HCT116 (cell line): ENCODE measurements at regions not wholly inside any gene's neighbourhood (a gene's known extent, or its start where the extent isn't known, plus 50 kb on each side); places are given as distances from the start of the nearest gene placed in this dataset.

ENCODE experiments used
- ATAC-seq: fragments of 200-7000 bp; cut with Tn5 transposase; 2 replicates; pipeline ENCODE4 v1.9.1; 2020; ENCODE audit warnings: mild to moderate bottlenecking, moderate library complexity
- BruUV-seq: library from RNA; stranded (reverse); fragments of 400-500 nt; replicated peaks from 2 replicates; lab custom pipeline; 2021; lab: Mats Ljungman, UMichigan
- CTCF ChIA-PET: fragments of 300-600 bp; sonication (Branson Sonifier 250); formaldehyde crosslinking; loops from one replicate; lab custom pipeline; 2021; ENCODE audit warnings: antibody characterized with exemption; lab: Charles Lee
- POLR2A ChIA-PET: fragments of 300-600, 350-600 bp; sonication (Branson Sonifier 250); formaldehyde crosslinking; loops from one replicate; lab custom pipeline; 2021; ENCODE audit warnings: antibody characterized with exemption; lab: Charles Lee
- RAD21 ChIA-PET, 2 experiments: fragments of 300-600 bp; sonication (Branson Sonifier 250); formaldehyde crosslinking; loops; one replicate each; lab custom pipeline; 2023; ENCODE audit warnings: low total read pairs in 2 of 2; ENCODE audit not compliant: uncharacterized antibody in 2 of 2, unreplicated experiment in 2 of 2, low non-redundant PET in 1 of 2; lab: Charles Lee
- DNase-seq: peaks from one replicate; pipeline ENCODE4 v3.0.0-alpha.2; 2010; ENCODE audit warnings: low read depth, low spot score
- H2AFZ ChIP-seq: fragments of 200-600 bp; shearing (Covaris generic), sonication (generic); 2 replicates; pipeline ENCODE4 v1.6.1; 2017; ENCODE audit warnings: low read depth, mixed run types, mixed read lengths, antibody characterized with exemption, low read length; ENCODE audit not compliant: poor library complexity, severe bottlenecking
- H3K27ac ChIP-seq: 2 replicates; pipeline ENCODE4 v1.5.1; 2012; ENCODE audit warnings: low read depth, low read length
- H3K27me3 ChIP-seq: fragments of 200-600 bp; sonication (generic); 2 replicates; pipeline ENCODE4 v1.6.1; 2016; ENCODE audit warnings: mixed run types, low read length, mixed read lengths; ENCODE audit not compliant: insufficient read depth
- H3K36me3 ChIP-seq, 2 experiments: fragments of 200-500 bp in 1 of 2; fragments of 200-600 bp in 1 of 2; sonication (Bioruptor generic) in 1 of 2; sonication (generic) in 1 of 2; 2 replicates each; pipeline versions ENCODE4 v1.5.1 to v1.6.1; 2014 to 2016; ENCODE audit warnings: low read length in 2 of 2, inconsistent platforms in 1 of 2, mixed read lengths in 1 of 2, mixed run types in 1 of 2; ENCODE audit not compliant: insufficient read depth in 2 of 2, control insufficient read depth in 1 of 2
- H3K4me1 ChIP-seq, 2 experiments: fragments of 200-600 bp in 1 of 2; sonication (generic) in 1 of 2; 2 replicates each; pipeline versions ENCODE4 v1.5.1 to v1.6.1; 2012 to 2017; ENCODE audit warnings: low read length in 2 of 2, inconsistent platforms in 1 of 2, mild to moderate bottlenecking in 1 of 2, mixed read lengths in 1 of 2, mixed run types in 1 of 2, moderate library complexity in 1 of 2; ENCODE audit not compliant: insufficient read depth in 2 of 2, control insufficient read depth in 1 of 2
- H3K4me2 ChIP-seq: fragments of 200-600 bp; sonication (generic); 2 replicates; pipeline ENCODE4 v1.6.1; 2017; ENCODE audit warnings: mixed run types, low read length, mixed read lengths
- H3K4me3 ChIP-seq, 2 experiments: fragments of 200-600 bp in 1 of 2; sonication (generic) in 1 of 2; replicated peaks in 1 of 2; 2 replicates each; pipeline ENCODE4 v1.5.1; 2011 to 2016; ENCODE audit warnings: low read length in 2 of 2, control low read depth in 1 of 2, low read depth in 1 of 2, mild to moderate bottlenecking in 1 of 2, mixed read lengths in 1 of 2, mixed run types in 1 of 2
- H3K79me2 ChIP-seq: fragments of 200-600 bp; sonication (generic); 2 replicates; pipeline ENCODE4 v1.6.1; 2017; ENCODE audit warnings: mild to moderate bottlenecking, mixed run types, low read length, moderate library complexity, mixed read lengths; ENCODE audit not compliant: insufficient read depth
- H3K9ac ChIP-seq: fragments of 200-600 bp; sonication (generic); 2 replicates; pipeline ENCODE4 v1.6.1; 2016; ENCODE audit warnings: low read length, mixed read lengths
- H3K9me2 ChIP-seq: fragments of 200-600 bp; sonication (generic), shearing (Covaris generic); 2 replicates; pipeline ENCODE4 v1.6.1; 2017; ENCODE audit warnings: mixed run types, mild to moderate bottlenecking, moderate library complexity; ENCODE audit not compliant: insufficient read depth
- H3K9me3 ChIP-seq, 2 experiments: fragments of 200-500 bp in 1 of 2; fragments of 200-600 bp in 1 of 2; sonication (Bioruptor generic) in 1 of 2; sonication (generic) in 1 of 2; 2 replicates each; pipeline ENCODE4 v1.6.1; 2014 to 2017; ENCODE audit warnings: low read length in 2 of 2, mixed read lengths in 2 of 2, inconsistent platforms in 1 of 2, low read depth in 1 of 2, mild to moderate bottlenecking in 1 of 2, mixed run types in 1 of 2, moderate library complexity in 1 of 2; ENCODE audit not compliant: control insufficient read depth in 1 of 2, insufficient read depth in 1 of 2
- H4K20me1 ChIP-seq: fragments of 200-600 bp; sonication (generic), shearing (Covaris generic); 2 replicates; pipeline ENCODE4 v1.6.1; 2017; ENCODE audit warnings: mixed run types, mild to moderate bottlenecking, moderate library complexity; ENCODE audit not compliant: insufficient read depth
- ATF3 ChIP-seq: IDR thresholded peaks from 2 replicates; pipeline ENCODE4 v1.6.1; 2012
- EGR1 ChIP-seq: IDR thresholded peaks from 2 replicates; pipeline ENCODE4 v1.6.1; 2012; ENCODE audit warnings: low read depth
- MAX ChIP-seq: IDR thresholded peaks from 2 replicates; pipeline ENCODE4 v1.6.1; 2012
- POLR2A ChIP-seq: IDR thresholded peaks from 2 replicates; pipeline ENCODE4 v1.7.0; 2011; ENCODE audit warnings: borderline replicate concordance; ENCODE audit not compliant: insufficient read depth, insufficient read length; ENCODE audit errors: extremely low read depth
- SP1 ChIP-seq: IDR thresholded peaks from 2 replicates; pipeline ENCODE4 v1.6.1; 2012; ENCODE audit warnings: low read depth
- SRF ChIP-seq: IDR thresholded peaks from 2 replicates; pipeline ENCODE4 v1.6.1; 2012; ENCODE audit warnings: low read depth
- ZNF274 ChIP-seq: fragments of 200-500 bp; sonication (Bioruptor generic); IDR thresholded peaks from 2 replicates; pipeline ENCODE4 v1.6.1; 2014; ENCODE audit warnings: mild to moderate bottlenecking, low read depth, low read length, inconsistent platforms
- intact Hi-C: fragments of 100-400 bp; cut with micrococcal nuclease; formaldehyde crosslinking; loops from 2 replicates; pipeline ENCODE4 v1.10.0; 2022

- DNase-seq, result no peak
- ChIA-PET RAD21 (no interaction called here), POLR2A (no interaction called here), CTCF (no interaction called here)
- no TSS peak for BruUV-seq
- intact Hi-C loops, result no loop called here
- H3K9ac ChIP-seq, result no peak overlapping the region
- H3K9me3 ChIP-seq, result peaks cover 7 to 8% of the 10 kb centered on the region in 2 experiments; a peak in 3 of 4 replicates
- no peaks in the 10 kb centered on the region for H3K36me3 ChIP-seq
- TF ChIP-seq SP1 (no peak), ATF3 (no peak)
- TF ChIP-seq, all 23 proteins: peak for 0
- Histone ChIP-seq H3K4me2 (no peak overlapping the region), H3K79me2 (no peaks in the 10 kb centered on the region), H3K27ac (no peak overlapping the region), H2AFZ (no peak overlapping the region), H3K9me2 (no peaks in the 10 kb centered on the region), H3K4me3 (no peak overlapping the region), H3K27me3 (no peaks in the 10 kb centered on the region), H3K4me1 (no peaks in the 10 kb centered on the region), H4K20me1 (no peaks in the 10 kb centered on the region)
- no peak for ATAC-seq
Measured at GRCh38 chr3:82790307-82791097, 1029.1 kb upstream of the GBE1 start.

GRCh38 chr3:82783194-82783593, 1021.7 kb upstream of the GBE1 start:
- no TSS peak for BruUV-seq
- Histone ChIP-seq H3K79me2 (no peaks in the 10 kb centered on the region), H3K27me3 (no peaks in the 10 kb centered on the region), H2AFZ (no peak overlapping the region), H4K20me1 (no peaks in the 10 kb centered on the region), H3K4me3 (no peak overlapping the region), H3K36me3 (no peaks in the 10 kb centered on the region), H3K4me1 (no peaks in the 10 kb centered on the region), H3K4me2 (no peak overlapping the region), H3K9me3 (peaks cover 3% of the 10 kb centered on the region in 2 experiments; a peak in 2 of 4 replicates), H3K9me2 (no peaks in the 10 kb centered on the region), H3K27ac (no peak overlapping the region), H3K9ac (no peak overlapping the region)
- ChIA-PET RAD21 (no interaction called here), CTCF (no interaction called here), POLR2A (no interaction called here)
- ATAC-seq, result no peak
- TF ChIP-seq POLR2A (no peak), ZNF274 (no peak), SP1 (no peak), SRF (no peak), MAX (no peak), EGR1 (no peak)
- intact Hi-C loops, result no loop called here
- DNase-seq, result no peak
